ENCODE measurements at regions not wholly inside any gene's neighbourhood (a gene's known extent, or its start where the extent isn't known, plus 50 kb on each side); places are given as distances from the start of the nearest gene placed in this dataset.

DNA sequence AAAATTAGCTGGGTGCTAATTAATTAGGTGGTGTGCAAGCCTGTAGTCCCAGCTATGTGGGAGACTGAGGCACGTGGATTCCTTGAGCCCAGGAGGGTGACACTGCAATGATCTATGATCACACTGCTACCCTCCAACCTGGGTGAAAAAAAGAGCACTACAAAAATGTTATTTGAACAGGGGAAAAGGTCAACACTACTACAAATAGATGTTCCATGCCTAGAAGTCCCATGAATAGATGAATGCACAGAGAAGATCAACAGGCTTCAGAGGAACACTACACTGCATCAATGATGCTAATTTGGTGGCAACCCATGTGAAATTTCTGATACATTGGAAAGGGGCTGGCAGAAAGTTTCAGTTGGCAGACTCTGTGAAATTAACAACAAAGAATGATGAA, 105.4 kb upstream of the FHIT start:
- TF ChIP-seq SP1 (IDR thresholded peaks at IDR 0.05) (no peak), EGR1 (IDR thresholded peaks at IDR 0.05; ENCODE audit: low read depth in 2 of 2) (no peak), TAF1 (conservative IDR thresholded peaks at IDR 0.05) (no peak), RXRA (IDR thresholded peaks at IDR 0.05) (no peak), RAD21 (IDR thresholded peaks at IDR 0.05) (no peak), REST (IDR thresholded peaks at IDR 0.05) (no peak), YY1 (IDR thresholded peaks at IDR 0.05) (no peak), MAX (IDR thresholded peaks at IDR 0.05) (no peak), JUND (IDR thresholded peaks at IDR 0.05) (no peak), GABPA (IDR thresholded peaks at IDR 0.05 in 1 of 2, conservative IDR thresholded peaks at IDR 0.05 in 1 of 2) (no peak), FOXA1 (IDR thresholded peaks at IDR 0.05) (no peak)
- TF ChIP-seq, protein P1, sequence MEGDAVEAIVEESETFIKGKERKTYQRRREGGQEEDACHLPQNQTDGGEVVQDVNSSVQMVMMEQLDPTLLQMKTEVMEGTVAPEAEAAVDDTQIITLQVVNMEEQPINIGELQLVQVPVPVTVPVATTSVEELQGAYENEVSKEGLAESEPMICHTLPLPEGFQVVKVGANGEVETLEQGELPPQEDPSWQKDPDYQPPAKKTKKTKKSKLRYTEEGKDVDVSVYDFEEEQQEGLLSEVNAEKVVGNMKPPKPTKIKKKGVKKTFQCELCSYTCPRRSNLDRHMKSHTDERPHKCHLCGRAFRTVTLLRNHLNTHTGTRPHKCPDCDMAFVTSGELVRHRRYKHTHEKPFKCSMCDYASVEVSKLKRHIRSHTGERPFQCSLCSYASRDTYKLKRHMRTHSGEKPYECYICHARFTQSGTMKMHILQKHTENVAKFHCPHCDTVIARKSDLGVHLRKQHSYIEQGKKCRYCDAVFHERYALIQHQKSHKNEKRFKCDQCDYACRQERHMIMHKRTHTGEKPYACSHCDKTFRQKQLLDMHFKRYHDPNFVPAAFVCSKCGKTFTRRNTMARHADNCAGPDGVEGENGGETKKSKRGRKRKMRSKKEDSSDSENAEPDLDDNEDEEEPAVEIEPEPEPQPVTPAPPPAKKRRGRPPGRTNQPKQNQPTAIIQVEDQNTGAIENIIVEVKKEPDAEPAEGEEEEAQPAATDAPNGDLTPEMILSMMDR (IDR thresholded peaks at IDR 0.05; ENCODE audit: low read depth, low read length, missing input control) = no peak
- TF ChIP-seq, protein P2, sequence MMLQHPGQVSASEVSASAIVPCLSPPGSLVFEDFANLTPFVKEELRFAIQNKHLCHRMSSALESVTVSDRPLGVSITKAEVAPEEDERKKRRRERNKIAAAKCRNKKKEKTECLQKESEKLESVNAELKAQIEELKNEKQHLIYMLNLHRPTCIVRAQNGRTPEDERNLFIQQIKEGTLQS (IDR thresholded peaks at IDR 0.05) = no peak
- TF ChIP-seq, protein P3, sequence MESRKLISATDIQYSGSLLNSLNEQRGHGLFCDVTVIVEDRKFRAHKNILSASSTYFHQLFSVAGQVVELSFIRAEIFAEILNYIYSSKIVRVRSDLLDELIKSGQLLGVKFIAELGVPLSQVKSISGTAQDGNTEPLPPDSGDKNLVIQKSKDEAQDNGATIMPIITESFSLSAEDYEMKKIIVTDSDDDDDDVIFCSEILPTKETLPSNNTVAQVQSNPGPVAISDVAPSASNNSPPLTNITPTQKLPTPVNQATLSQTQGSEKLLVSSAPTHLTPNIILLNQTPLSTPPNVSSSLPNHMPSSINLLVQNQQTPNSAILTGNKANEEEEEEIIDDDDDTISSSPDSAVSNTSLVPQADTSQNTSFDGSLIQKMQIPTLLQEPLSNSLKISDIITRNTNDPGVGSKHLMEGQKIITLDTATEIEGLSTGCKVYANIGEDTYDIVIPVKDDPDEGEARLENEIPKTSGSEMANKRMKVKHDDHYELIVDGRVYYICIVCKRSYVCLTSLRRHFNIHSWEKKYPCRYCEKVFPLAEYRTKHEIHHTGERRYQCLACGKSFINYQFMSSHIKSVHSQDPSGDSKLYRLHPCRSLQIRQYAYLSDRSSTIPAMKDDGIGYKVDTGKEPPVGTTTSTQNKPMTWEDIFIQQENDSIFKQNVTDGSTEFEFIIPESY (IDR thresholded peaks at IDR 0.05) = no peak

Measured in liver (tissue), 3 donors.